Stimulated activated CD4-positive, alpha-beta T cell treated with anti-CD3 and anti-CD28 coated beads, Interleukin-12 subunit alpha, Interleukin-12 subunit beta, amount 100 ng/mL, for 24 hours (primary cell): ENCODE measurements at regions not wholly inside any gene's neighbourhood (a gene's known extent, or its start where the extent isn't known, plus 50 kb on each side); places are given as distances from the start of the nearest gene placed in this dataset.

Experiments
- DNase-seq, 2 experiments: peaks; one replicate each; pipeline ENCODE4 v3.0.0-alpha.2; 2020; ENCODE audit warnings: low read depth in 2 of 2

GRCh38 chr13:107573184-107573583 lies 642.2 kb downstream of the LIG4 start:
- no peak for DNase-seq

GRCh38 chr13:107572156-107572555 lies 643.2 kb downstream of the LIG4 start:
- no peak for DNase-seq

GRCh38 chr13:107568181-107568580 lies 647.2 kb downstream of the LIG4 start:
- no peak for DNase-seq

- no peak for DNase-seq
Measured at GRCh38 chr13:107563099-107563925, 652.0 kb downstream of the LIG4 start.

DNA sequence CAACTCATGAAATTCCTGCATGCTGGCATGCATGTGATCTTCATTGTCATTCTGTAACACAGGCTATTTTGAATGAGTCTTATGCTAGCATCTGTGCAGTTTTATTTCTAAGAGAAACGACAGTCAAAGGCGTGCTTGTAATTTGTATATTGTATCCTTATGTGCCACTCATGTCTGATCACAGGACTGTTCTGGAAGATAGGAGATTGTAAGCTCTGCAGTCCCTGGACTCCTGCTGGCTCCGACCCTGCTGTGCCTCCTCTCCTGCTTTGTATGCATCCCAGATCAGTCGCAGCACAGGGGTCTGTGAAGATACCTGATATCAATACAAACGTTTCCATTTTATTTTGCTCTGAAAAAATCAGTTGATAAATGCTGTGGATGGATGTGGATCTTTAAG lies 653.1 kb downstream of the LIG4 start:
- no peak for DNase-seq

GRCh38 chr13:107554460-107554859 lies 660.9 kb downstream of the LIG4 start:
- no peak for DNase-seq

DNA sequence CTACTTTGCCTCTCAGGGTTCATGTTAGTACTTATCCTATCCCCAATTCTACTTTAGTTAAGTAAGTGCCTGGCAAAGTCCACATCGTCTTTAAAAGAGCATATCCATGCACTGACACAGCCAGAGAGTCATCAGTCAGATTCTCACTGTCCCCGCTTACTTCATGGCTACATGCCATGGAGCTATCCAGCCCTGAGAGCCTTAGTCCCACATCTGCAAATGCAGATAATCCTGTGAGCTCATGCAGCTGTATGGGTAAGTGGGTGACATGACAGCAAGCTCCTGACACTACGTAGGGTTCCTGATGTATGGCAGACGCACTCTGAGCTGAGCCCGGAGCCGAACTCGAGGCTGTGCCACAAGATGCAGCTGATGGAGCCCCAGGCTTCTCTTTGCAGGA lies 661.5 kb downstream of the LIG4 start:
- DNase-seq = no peak

DNA sequence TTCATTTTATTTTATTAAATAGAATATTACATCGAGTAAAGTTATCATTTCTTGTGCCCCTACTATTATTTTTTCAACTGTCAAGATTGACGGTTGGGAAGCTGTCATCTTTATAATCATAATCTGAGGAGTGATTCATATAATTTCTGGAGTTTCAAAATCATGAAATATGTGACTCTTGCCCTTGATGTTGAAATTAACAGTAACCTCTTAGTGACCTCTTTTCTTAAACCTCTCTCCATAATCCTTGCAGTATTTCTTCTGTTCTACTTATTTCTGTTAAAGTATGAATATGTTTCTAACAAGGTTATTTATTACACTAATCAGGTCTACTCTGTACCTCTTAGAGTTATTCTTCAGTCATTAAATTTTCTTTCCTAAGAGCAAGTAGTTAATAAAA lies 663.8 kb downstream of the LIG4 start:
- DNase-seq = no peak

GRCh38 chr13:107548338-107548737 lies 667.0 kb downstream of the LIG4 start:
- DNase-seq = no peak

DNA sequence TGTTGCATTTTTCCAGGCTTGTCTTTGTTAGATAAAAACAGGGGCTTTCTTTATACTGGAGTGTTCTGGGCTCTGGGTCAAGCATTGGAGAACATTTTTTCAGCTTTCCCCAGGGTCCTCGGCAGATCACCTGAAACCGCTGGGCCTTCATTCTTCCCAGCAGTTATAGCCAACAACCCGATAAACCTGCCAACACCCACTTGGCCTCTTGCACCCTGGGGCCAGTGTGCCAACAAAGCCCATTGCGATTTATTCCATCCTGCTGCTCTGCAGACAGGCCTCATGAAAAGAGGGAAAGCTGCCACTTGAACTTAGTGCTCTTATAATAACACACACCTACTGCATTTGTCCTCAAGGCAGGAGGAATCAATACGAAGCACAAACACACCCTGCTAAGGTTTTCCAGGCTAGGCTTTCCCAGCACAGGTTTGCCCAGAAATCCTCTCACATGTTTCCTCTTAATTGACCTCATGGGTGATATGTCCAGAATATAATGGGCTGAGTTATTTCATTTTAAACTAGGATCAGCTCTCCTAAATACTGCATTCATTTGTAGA lies 669.3 kb downstream of the LIG4 start:
- no peak for DNase-seq

- DNase-seq = no peak
Measured at GRCh38 chr13:107534548-107534947, 680.8 kb downstream of the LIG4 start.

- no peak for DNase-seq
Measured at GRCh38 chr13:107531816-107532215, 683.5 kb downstream of the LIG4 start.

DNA sequence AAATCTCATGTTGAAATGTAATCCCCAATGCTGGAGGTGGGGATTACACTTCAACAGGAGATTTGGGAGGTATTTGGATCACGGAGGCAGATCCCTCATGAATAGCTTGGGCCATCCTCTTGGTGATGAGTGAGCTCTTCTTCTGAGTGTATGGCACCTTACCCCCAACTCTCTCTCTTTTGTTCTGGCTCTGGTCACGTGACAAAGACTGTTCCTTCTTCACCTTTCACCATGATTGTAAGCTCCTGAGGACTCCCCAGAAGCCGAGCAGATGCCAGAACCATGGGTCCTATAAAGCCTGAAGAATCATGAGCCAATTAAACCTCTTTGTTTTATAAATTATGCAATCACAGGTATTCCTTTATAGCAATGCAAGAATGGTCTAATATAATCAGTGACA lies 684.2 kb downstream of the LIG4 start:
- no peak for DNase-seq

GRCh38 chr13:107529035-107529434 lies 686.3 kb downstream of the LIG4 start:
- DNase-seq = no peak

DNA sequence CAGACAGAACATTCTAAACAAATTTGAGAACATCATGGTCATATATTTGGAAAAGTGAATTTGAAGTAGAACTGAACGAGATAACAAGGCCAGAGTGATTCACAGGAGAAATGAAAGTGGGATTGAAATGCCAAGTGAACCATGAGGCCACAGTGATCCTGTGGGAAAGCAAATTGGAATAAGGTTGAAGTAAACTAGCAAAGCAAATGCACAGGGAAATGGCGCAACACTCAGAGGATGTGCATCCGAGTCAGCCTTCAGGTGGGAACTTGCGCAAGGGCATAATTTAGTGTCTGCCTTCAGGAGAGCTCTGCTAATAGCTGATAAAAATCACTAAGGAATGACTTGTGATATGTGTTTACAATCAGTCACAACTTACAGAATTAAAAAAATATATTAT lies 696.6 kb downstream of the LIG4 start:
- no peak for DNase-seq

DNA sequence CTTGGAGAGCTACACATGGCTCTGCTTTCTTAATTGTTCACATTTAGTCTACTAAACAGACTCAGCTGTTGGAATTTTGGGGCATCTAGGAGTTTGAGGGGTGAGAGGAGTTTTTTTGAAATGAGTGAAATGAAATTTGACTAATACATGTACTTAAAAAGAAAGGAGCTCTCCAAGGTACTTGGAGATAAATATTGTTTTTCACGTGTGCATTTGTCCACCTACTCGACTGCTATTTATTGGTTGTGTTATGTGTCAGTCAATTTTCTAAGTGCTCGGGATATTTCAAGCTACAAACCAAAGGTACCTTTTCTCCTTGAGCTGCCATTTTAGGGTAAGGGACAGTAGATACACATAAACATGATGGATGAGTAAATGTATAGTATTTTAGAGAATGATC lies 697.0 kb downstream of the LIG4 start:
- no peak for DNase-seq

GRCh38 chr13:107516517-107516916 lies 698.8 kb downstream of the LIG4 start:
- DNase-seq = no peak

GRCh38 chr13:107512551-107512950 lies 702.8 kb downstream of the LIG4 start:
- no peak for DNase-seq

DNA sequence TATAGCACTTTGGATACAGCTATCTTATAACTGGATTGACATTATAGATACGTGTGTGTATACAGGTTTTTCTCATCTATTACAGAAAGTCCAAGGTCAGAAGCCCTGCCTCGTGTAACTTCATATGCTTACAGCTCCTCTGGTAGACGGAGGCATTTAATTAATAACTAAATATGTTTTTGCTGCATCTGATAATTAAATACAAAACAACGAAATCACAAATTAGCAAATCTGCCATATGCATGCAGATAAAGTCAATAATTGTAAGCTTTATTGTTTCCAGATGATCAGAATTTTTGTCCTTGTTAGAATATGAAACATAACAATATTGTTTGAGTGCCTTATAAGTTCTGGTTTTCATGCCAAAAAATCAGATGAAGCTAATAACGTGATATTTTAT lies 717.7 kb downstream of the LIG4 start:
- DNase-seq = no peak

GRCh38 chr13:107493266-107493665 lies 722.1 kb downstream of the LIG4 start:
- no peak for DNase-seq

- no peak for DNase-seq
Measured at GRCh38 chr13:107482688-107483087, 732.6 kb downstream of the LIG4 start.

DNA sequence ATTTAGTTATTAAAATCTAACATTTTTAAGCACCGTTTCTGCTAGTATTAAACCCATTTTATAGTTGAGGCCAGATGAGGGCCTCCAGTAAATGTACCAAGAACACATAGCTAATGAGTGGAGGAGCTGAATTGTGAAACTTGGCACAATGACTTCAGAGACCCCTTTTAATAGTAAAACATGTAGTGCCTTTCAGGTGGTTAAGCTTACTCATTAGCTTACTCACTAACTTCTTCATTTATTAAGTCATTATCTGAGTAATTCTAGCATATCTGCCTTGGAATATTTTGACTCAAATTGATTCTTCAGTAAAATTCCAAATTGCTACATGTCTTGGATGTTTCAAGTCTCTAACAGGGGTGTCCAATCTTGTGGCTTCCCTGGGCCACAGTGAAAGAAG lies 735.2 kb downstream of the LIG4 start:
- DNase-seq = no peak

GRCh38 chr13:107477772-107478379 lies 737.5 kb downstream of the LIG4 start:
- DNase-seq = no peak
